NT2/D1 (cell line): ENCODE measurements at regions not wholly inside any gene's neighbourhood (a gene's known extent, or its start where the extent isn't known, plus 50 kb on each side); places are given as distances from the start of the nearest gene placed in this dataset.

Source experiments
- YY1 ChIP-seq: IDR thresholded peaks from 2 replicates; pipeline ENCODE4 v1.6.1; 2011; ENCODE audit not compliant: insufficient read length, insufficient read depth
- ZNF274 ChIP-seq: IDR thresholded peaks from 2 replicates; pipeline ENCODE4 v1.6.1; 2011; ENCODE audit warnings: mild to moderate bottlenecking, low read depth, low read length

- no peak for TF ChIP-seq ZNF274
- TF ChIP-seq YY1, result no peak
These were observed 983.2 kb downstream of the CDH11 start for GRCh38 chr16:64138621-64139020.
